ENCODE measurements at regions not wholly inside any gene's neighbourhood (a gene's known extent, or its start where the extent isn't known, plus 50 kb on each side); places are given as distances from the start of the nearest gene placed in this dataset.

DNA sequence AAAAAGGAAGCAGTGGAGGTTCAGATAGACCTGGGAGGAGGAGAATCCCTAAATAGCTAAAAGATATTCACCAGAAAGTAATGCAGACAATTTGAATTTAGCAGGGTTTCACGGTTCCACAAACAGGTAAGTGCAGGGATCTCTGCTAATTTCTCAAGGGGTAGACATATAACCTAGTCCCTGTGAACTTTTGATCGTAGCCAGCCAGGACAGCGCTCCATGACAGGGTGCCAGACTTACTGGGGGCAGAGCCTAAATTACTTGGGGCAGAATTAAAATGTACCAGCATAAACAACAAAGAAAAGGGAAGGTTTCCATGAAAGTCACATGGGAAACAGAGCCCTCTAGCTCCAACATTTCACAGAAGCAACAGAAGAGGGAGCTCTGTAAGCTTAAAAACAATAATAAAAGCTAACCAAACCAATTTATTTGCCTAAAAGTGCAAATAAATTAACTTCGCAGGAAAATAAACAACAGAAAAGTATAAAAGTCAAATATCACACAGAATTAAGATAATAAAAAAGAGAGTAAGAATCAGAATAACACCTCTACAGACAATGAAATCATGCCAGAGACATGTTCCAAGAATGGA, 198.3 kb downstream of the DUSP10 start:
- FAIRE-seq (no peak), DNase-seq (ENCODE audit: low read depth, low spot score) (peak; percentile 25)
- H3K36me3 ChIP-seq (ENCODE audit: control insufficient read depth in 2 of 2, extremely low read depth in 1 of 2, insufficient read depth in 2 of 2, low read length in 2 of 2): no peaks in the 10 kb centered on the region
- no peak overlapping the region for H3K4me3 ChIP-seq (replicated peaks in 1 of 3; ENCODE audit: insufficient read depth in 1 of 3, low read depth in 1 of 3, low read length in 3 of 3)
- no peaks in the 10 kb centered on the region for H3K79me2 ChIP-seq (ENCODE audit: control insufficient read depth, insufficient read depth, low read length)
- no peaks in the 10 kb centered on the region for H3K9me1 ChIP-seq (replicated peaks; ENCODE audit: control insufficient read depth, extremely low read depth, insufficient read depth, low read length)
- no peak overlapping the region for H3K9ac ChIP-seq (replicated peaks; ENCODE audit: extremely low read depth, insufficient read depth, low read length)
- no TSS peak for BruUV-seq (replicated peaks)
- ChIA-PET CTCF (interaction anchor here (0.7 to 2.5 kb wide), 18 partner anchors 16 to 911 kb away, joined by 3 to 37 read pairs (median 4); partner anchors contain the start of gene DUSP10), POLR2A (no interaction called here)
- H3K9me3 ChIP-seq (replicated peaks; ENCODE audit: control insufficient read depth, insufficient read depth, low read length): no peaks in the 10 kb centered on the region
- H4K20me1 ChIP-seq (replicated peaks; ENCODE audit: control insufficient read depth, extremely low read depth, insufficient read depth, low read length): no peaks in the 10 kb centered on the region
- no peaks in the 10 kb centered on the region for H3K4me1 ChIP-seq (ENCODE audit: control insufficient read depth, extremely low read depth, insufficient read depth, low read length)
- H3K27me3 ChIP-seq (ENCODE audit: control insufficient read depth in 2 of 2, insufficient read depth in 2 of 2, low read length in 2 of 2): peaks cover 0 to 2% of the 10 kb centered on the region in 2 experiments
- H2AFZ ChIP-seq (ENCODE audit: low read depth, low read length): no peak overlapping the region
- no peak overlapping the region for H3K4me2 ChIP-seq (ENCODE audit: insufficient read depth, low read length)
- dilution Hi-C loops (cut with MboI; ENCODE audit: extremely low pct_ligation_motif_present, low sequenced_read_pairs): no loop called here
- no peak overlapping the region for H3K27ac ChIP-seq (ENCODE audit: insufficient read depth, low read depth, low read length)
- intact Hi-C loops (cut with micrococcal nuclease): loop anchor here (1.0 to 5.0 kb wide), 3 partner anchors 466 to 912 kb away; no protein-coding TSS in a partner anchor
- TF ChIP-seq, protein P1, sequence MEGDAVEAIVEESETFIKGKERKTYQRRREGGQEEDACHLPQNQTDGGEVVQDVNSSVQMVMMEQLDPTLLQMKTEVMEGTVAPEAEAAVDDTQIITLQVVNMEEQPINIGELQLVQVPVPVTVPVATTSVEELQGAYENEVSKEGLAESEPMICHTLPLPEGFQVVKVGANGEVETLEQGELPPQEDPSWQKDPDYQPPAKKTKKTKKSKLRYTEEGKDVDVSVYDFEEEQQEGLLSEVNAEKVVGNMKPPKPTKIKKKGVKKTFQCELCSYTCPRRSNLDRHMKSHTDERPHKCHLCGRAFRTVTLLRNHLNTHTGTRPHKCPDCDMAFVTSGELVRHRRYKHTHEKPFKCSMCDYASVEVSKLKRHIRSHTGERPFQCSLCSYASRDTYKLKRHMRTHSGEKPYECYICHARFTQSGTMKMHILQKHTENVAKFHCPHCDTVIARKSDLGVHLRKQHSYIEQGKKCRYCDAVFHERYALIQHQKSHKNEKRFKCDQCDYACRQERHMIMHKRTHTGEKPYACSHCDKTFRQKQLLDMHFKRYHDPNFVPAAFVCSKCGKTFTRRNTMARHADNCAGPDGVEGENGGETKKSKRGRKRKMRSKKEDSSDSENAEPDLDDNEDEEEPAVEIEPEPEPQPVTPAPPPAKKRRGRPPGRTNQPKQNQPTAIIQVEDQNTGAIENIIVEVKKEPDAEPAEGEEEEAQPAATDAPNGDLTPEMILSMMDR (IDR thresholded peaks at IDR 0.05; ENCODE audit: extremely low read depth in 1 of 2, insufficient read depth in 1 of 2, low read depth in 1 of 2, low read length in 2 of 2): peak in 1 of 2 donors; percentile 30
- TF ChIP-seq MYC (IDR thresholded peaks at IDR 0.05; ENCODE audit: low read depth, low read length): no peak

DNA sequence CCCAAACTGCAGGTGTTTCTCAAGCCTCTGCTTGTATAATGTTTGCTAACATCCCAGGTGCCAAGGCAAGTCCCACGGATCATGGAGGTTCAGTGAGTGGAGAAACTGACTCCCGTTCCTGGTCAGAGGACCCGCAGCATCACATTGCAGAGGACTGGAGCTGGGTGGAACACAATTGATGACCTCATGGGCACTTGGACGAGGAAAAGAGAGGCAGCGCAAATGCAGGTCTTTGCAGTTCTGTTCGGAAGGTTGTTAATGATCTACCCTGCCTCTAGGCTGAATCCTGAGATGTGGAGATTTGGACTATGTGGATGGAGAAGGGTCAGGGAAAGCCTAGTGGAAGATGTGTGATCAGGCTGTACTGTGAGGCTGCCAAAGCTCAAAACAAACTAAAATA, 192.9 kb downstream of the DUSP10 start:
- dilution Hi-C loops (cut with MboI; ENCODE audit: extremely low pct_ligation_motif_present, low sequenced_read_pairs) (no loop called here), intact Hi-C loops (cut with micrococcal nuclease) (no loop called here)
- Histone ChIP-seq H3K27ac (ENCODE audit: insufficient read depth, low read depth, low read length) (no peak overlapping the region), H3K4me3 (replicated peaks in 1 of 3; ENCODE audit: insufficient read depth in 1 of 3, low read depth in 1 of 3, low read length in 3 of 3) (no peak overlapping the region), H3K9ac (replicated peaks; ENCODE audit: extremely low read depth, insufficient read depth, low read length) (no peak overlapping the region), H3K9me1 (replicated peaks; ENCODE audit: control insufficient read depth, extremely low read depth, insufficient read depth, low read length) (no peaks in the 10 kb centered on the region), H3K79me2 (ENCODE audit: control insufficient read depth, insufficient read depth, low read length) (no peaks in the 10 kb centered on the region), H4K20me1 (replicated peaks; ENCODE audit: control insufficient read depth, extremely low read depth, insufficient read depth, low read length) (no peaks in the 10 kb centered on the region), H3K27me3 (ENCODE audit: control insufficient read depth in 2 of 2, insufficient read depth in 2 of 2, low read length in 2 of 2) (no peaks in the 10 kb centered on the region), H3K36me3 (ENCODE audit: control insufficient read depth in 2 of 2, extremely low read depth in 1 of 2, insufficient read depth in 2 of 2, low read length in 2 of 2) (no peaks in the 10 kb centered on the region), H2AFZ (ENCODE audit: low read depth, low read length) (no peak overlapping the region), H3K4me1 (ENCODE audit: control insufficient read depth, extremely low read depth, insufficient read depth, low read length) (no peaks in the 10 kb centered on the region), H3K9me3 (replicated peaks; ENCODE audit: control insufficient read depth, insufficient read depth, low read length) (no peaks in the 10 kb centered on the region), H3K4me2 (ENCODE audit: insufficient read depth, low read length) (no peak overlapping the region)
- DNase-seq (ENCODE audit: low read depth, low spot score) (no peak), FAIRE-seq (no peak)
- ChIA-PET CTCF (no interaction called here), POLR2A (no interaction called here)
- TF ChIP-seq MYC (IDR thresholded peaks at IDR 0.05; ENCODE audit: low read depth, low read length) (no peak), JUN (IDR thresholded peaks at IDR 0.05; ENCODE audit: borderline replicate concordance, insufficient read depth, insufficient read length, low read depth) (no peak), POLR2A (IDR thresholded peaks at IDR 0.05; ENCODE audit: low read depth, low read length) (no peak), EZH2 (IDR thresholded peaks at IDR 0.05; ENCODE audit: borderline replicate concordance, low read depth, low read length, severe bottlenecking) (no peak), FOS (IDR thresholded peaks at IDR 0.05; ENCODE audit: borderline replicate concordance, insufficient read depth, low read length) (no peak), GATA2 (IDR thresholded peaks at IDR 0.05; ENCODE audit: insufficient read depth, insufficient read length, low read depth, low read length) (no peak), POLR2AphosphoS5 (IDR thresholded peaks at IDR 0.05; ENCODE audit: insufficient read depth, low read depth, low read length) (no peak)
- TF ChIP-seq, protein P1 (IDR thresholded peaks at IDR 0.05; ENCODE audit: extremely low read depth in 1 of 2, insufficient read depth in 1 of 2, low read depth in 1 of 2, low read length in 2 of 2): no peak
- TF ChIP-seq, protein P2, sequence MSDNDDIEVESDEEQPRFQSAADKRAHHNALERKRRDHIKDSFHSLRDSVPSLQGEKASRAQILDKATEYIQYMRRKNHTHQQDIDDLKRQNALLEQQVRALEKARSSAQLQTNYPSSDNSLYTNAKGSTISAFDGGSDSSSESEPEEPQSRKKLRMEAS (IDR thresholded peaks at IDR 0.05; ENCODE audit: insufficient read depth, insufficient read length): no peak
- no TSS peak for BruUV-seq (replicated peaks)
